NCI-H748 (cell line): ENCODE measurements at regions not wholly inside any gene's neighbourhood (a gene's known extent, or its start where the extent isn't known, plus 50 kb on each side); places are given as distances from the start of the nearest gene placed in this dataset.
A peak's percentile ranks its signal among the peaks of the same experiment; 100 is the strongest.

ENCODE experiments used
- DNase-seq: peaks from one replicate; lab custom pipeline; 2025; ENCODE audit not compliant: unreplicated experiment; lab: John Stamatoyannopoulos, UW

DNA sequence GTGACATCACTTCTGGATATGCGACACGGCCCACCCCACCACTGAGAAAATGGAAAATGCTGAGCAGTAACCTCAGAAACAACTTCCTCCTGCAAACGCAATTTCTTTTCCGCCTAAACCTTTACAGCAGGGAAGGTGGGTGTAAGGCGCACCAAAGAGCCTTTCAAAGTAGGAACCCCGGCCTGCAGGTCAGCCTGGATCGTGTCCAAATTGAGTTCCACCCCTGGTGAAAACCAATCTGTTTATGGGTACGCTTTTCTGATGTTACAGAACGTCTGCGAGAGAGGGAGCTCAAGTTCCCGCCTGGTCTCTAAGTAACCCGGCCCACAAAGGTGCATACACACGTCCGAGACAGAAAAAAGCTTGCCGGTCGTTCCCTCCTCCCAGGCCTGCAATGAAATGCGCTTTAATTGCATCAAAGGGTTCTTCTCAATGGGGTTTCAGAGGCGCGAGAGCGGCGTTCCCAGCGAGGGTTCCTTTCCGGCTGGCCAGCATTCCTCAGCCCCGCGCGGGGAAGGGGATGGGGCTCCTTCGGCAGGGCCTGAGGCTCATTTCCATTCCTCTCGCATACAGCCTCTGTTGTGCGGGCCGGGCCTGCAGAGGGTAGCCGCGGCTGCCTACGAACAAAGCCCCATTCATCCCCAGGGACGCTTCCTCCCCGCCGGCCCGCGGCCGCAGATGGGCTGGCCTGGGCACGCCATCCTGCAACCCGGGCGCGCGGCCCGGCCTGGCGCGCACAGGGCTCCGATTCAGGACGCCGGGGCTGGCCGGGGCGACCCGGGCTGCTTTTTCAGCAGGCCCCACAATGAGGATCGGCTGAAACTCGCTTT is 138.1 kb downstream of the TMCO5A start:
- DNase-seq, result peak; percentile 35

DNA sequence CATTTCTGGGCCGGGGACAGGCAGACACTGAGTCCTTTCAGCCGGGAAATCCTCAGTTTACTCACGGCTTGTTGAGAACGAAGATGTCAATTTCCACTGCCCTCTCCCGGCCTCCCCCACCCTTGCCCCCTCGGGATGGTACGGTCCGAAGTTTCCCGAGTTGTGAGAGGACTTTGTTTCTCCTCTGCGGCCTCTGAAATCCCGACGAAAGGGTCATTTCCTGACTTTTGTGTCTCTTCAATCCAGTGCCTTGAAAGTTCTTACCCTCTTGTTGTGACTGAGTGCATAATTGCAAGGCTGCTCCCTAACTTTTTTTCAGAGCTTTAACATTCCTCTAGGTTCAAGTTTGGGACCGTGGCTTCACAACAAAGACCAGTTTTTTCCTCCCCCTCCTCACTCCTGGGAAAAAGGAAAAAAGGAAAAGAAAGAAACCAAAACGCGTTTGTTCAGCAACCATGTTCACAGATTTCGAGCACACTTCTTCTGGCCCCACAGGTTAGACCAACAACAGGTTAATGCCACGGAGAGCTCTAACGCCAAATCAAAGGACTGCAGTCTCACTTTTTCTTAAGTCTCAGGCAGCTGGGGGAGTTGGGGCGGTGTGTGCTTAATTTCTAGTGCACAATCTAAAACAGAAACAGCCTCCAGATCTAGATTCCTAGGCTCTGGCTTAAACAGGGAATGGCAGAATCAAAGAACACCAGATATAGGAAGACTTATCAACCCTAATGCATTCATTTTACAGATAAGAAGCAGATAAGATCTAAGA is 138.9 kb downstream of the TMCO5A start:
- DNase-seq, result no peak

DNA sequence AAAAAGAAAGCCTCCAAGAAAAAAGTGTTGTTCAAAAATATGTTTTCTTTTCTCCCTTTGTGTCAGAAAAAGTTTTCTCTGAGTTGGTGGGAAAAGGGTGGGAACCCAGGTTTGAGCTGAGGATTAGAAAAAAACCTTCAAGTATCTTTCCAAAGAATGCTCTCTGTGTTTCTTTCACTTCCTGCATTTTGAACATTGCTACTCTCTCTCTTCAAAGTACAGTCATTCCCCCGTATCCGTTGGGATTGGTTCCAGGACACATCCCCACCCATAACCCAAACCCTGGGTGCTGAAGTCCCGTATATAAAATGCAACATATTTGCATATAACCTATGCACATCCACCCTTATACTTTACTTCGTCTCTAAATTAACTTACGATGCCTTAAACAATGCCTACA is 139.6 kb downstream of the TMCO5A start:
- no peak for DNase-seq

DNA sequence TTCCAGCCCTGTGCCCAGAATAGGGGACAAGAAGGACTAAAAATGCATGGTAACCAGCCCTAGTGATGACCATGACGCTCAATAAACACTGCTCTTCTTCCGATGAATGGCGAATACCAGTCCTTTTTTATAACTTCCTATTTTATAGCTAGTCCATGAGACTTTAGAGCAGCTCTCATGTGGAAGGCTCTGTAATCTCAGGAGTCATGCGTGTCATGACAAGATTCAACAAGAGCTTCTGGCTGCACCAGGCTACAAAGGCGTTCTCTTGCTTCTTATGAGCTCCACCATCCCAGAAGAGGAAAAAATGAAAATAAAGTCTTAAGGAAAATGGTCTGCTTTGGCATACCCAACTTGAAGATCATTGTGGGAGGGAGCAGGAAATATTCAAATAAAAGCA is 141.0 kb downstream of the TMCO5A start:
- DNase-seq, result no peak

DNA sequence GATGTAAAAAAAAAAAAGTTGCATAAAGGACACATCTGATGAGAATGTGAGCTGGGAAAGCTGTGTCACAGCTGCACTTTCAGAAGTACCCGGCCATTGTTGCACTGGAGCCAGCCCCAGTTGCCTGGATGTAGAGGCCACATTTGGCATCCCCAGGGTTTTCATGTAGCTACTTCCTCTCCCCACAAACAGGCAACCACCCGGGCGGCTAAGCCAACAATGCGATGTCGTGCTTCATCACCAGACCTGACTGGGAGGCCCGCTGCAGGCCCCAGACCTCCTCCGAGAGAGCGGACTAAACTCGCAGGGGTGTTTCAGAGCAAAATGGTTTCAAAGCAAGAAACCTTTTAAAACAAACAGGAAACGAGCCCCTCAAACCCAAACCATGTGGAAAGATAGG is 142.3 kb downstream of the TMCO5A start:
- no peak for DNase-seq

DNA sequence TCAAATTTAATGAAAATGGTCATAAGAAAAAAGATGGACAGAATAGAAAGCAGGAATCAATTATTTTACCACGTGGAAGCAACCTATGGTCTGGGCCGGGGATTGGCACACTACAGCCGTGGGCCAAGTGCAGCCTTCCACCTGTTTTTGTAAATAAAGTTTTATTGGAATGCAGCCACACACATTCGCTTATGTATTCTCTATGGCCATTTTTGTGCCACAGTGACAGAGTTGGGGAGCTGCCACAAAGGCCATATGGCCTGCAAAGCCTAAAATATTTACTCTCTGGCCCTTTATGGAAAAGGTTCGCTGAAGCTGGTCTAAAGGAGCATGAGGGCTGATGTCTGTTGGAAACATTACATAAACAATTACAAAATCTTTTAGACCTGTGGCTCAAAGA is 144.8 kb downstream of the TMCO5A start:
- no peak for DNase-seq

DNA sequence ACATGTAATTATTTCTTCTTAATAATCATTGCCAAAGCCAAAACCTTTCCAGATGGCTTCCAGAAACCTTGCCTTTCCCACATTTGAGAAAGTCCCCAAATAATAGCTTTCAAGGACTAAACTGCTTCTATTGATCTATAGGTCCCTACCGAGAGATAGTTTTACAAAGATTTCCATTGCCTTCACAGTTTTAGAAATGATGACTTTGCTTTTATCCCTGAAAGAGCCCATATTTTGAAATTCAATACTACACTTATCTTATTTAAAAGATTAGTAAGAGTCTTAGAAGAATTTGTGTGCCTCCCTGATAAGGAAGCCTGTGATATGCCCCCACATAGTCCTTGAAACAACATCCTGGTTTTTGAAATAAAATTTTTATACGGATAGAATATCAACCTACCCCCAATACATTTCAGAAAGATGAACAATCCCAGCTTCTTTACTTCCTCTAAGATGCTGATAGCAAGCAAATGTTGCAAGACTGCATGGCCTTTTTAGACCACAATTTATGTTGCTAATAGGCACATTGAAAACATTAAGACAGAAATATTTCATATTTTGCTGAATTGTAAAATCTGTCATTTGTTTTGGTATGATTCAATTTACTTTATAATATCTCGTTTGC is 146.3 kb downstream of the TMCO5A start:
- no peak for DNase-seq

DNA sequence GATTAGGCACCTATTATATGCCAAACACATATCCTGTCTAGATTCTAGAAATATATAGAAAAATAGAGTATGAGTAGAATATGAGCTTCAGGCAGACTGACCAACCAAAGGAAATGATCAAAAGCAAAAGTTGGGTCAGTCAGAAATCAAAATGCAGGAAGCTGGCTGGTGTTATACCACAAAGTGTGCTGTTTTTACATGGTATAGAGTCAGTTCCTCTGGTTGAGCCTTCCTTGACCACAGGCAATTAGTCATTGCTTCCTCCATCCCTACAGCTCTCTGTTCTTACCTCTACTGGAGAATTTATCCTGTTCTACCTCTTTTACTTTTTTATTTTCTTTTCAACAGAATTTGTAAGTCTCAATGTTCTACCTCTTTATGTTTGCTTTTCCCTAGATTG is 149.8 kb downstream of the TMCO5A start:
- DNase-seq, result no peak

DNA sequence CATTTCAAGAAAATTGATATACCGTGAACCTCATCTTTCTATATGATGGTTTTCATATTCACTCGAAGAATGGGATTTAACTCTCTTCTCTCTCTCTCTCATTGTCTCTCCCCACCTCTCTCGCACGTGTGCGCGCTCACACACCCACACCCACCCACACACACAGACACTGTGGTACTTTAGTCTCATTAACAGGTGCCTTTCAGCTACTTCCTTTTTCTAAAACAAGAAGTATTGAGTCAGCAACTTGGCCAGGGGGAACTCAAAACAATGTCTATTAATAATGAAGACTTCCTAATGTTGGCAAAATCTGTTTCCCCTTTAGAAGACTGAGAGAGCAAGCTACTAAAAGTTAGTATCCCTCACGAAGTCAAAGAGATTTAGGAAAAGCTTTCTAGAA is 150.7 kb downstream of the TMCO5A start:
- DNase-seq, result no peak

DNA sequence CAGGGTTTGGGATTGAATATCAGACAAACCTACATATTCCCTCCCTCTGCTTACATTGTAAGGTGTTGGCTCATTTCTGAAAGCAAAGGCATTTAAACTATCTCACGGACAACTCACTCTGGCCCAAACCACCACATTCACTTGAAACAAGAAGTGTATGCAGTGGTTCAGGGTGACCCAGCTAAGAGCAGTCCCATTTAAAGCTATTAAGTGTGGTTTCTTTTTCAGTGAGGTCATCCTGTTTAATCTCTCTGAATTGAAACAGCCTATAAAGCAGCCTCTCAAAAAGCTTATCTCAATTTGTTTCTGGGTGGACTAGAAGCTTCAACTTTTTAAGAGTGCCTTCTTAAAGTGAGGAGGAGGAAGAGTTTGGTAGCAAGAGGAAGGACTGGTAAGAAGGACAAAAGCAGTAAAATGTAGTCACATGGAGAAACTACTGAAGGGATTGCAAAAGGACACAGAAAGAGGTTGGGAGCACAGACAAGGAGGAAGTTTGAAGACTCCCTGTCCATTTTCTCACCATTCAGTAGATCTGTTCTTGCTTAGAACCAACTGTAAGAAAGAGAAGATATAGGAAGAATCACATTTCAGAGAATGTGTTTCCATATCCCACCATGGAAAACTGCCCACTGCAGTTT is 151.6 kb downstream of the TMCO5A start:
- DNase-seq, result no peak

DNA sequence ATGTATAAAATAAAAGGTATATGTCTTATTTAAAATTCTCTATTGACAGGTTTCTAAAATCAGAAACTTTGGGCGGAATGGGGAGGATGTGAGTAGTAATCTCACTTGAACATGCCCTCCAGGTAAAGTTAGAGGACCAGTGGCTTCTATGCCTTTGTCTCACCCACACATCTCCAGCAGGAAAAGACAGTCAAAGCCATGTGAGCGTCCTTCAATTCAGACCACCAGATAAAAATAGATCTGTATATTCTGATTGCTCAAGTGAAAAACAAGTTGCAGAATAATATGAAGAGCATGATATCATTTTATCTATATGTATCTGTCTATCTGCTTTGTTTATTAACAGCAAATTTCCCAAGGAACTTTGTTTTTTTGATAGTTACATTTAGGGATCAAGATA is 152.2 kb downstream of the TMCO5A start:
- DNase-seq, result no peak

DNA sequence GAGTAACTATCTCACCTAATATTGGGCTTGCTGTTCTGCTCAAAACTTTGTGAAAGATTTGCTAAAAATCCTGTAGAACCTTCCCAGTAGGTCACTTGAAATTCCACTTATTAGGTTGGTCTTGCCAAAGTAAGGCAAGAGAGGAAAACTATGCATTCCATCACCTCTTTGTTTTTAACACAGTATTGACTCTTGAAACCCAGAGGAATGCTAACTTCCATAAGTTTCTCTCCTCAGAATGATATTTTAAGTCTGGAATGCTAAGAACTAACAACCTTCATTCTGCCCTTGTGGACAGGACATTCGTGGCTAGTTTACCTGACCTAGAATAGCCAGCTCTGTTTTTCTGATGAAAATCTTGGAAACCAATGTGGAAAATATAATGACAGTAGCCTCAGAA is 154.5 kb downstream of the TMCO5A start:
- no peak for DNase-seq

DNA sequence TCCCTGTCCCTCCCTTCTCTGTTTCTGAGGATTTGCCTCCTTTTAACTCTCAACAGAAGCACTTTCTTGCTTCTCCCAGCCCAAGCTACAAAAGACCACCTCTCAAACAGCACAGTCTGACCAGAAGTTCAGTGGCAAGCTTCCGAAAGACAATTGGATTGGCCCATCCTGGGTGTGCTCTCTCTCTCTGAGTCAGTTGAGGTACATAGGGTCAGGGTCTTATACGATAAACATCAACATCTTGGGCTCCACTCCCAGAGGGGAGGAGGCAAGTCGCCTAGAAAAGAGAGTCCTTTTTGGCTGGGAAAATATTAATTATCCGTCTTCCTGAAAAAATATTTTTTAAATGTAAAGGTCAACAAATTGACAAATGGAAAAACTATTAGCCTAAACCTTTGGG is 155.8 kb downstream of the TMCO5A start:
- no peak for DNase-seq

DNA sequence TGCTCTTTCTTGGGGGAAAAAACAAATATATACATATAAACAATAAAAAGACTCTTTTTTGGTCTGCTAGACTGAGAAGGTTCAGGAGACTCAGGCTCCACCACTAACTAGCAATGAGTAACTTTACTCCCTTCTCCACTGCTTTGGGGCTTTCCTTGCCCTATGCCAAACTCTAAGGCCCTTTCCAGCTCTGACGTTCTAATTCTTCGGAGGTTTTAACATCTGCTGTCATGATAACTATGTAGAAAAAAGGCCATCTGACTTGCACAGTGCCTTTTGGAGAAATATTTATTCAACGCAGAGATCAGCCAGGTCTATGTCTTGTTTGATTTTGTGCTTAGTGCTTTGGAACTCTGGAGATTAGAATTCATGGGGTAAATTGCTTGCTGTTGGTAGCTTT is 156.2 kb downstream of the TMCO5A start:
- DNase-seq, result no peak

DNA sequence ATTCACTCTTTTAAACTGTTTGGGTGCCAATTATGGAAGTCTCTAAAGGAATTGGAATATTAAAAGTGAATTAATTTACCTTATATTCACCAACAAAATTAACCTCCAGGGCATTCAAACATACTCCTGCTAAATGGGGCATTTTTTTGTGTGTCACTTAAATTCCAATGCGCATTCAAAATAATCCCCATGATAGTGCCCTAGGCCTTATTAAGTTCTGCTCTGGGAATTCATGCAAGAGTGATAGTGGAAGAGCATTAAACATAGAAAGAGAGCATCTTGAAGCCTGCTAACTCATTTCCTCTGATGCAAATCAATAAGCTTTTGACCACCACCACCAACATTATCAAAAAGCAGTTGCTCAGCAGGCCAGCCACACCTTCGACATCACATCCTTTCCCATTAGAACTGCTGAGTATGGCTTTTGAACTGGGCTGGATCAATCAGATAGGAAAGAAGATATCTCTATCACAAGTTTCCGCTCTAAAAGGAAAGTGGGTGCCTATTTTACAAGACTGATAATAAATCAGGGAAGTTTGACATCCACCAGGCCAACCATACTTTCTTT is 156.7 kb downstream of the TMCO5A start:
- no peak for DNase-seq

DNA sequence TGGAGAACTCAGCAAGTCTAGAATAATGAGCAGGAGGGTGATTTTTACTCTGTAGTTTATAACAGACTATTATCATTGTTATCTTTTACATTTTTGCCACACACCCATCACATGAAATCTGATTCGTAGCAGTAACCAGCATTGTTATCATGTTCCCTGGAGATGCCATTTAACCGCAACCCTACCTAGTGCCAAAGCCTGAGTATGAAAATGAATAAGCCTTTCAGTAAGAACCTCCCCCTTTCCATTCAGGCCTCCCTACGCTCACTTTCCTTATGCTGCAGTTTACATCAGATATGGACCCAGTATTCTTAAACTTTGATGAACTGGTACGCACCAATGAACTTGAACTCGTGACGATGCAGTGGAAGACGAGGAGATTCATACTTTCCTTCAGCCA is 158.7 kb upstream of the SPRED1 start:
- no peak for DNase-seq

DNA sequence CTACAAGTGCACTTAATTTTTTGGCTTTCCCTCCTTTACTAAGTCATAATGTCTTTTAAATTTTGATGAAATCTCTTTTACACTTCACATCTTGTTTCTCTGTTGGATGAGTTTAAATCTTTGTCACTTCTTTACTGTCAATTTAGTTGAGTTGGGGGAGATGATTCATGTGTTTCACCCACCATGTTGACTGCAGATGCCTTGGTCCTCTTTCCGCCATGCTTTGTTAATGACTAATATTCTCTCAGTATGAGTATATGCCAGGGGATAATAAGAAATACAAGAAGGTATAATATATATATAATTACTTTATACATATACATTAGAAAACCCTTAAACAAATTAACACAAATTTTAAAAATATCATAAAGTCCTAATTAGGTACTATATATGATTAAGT is 149.7 kb upstream of the SPRED1 start:
- no peak for DNase-seq

DNA sequence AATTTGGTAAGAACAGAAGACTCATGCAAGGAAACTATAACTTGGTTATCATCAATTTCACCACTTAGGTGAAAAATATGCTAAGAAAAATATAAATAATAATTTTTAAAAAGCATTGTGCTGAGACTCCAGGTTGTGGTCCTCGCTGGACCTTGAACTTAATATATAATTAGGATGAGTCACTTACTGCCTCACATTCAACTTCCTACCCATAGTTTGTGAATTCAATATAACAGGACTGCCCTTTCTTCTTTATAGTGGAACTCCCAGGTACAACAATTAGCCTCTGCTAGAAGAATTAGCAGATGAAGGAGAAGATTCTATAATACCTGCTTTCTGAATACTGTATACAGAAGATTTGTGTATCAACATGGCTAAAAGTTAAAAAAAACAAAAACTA is 149.1 kb upstream of the SPRED1 start:
- no peak for DNase-seq

DNA sequence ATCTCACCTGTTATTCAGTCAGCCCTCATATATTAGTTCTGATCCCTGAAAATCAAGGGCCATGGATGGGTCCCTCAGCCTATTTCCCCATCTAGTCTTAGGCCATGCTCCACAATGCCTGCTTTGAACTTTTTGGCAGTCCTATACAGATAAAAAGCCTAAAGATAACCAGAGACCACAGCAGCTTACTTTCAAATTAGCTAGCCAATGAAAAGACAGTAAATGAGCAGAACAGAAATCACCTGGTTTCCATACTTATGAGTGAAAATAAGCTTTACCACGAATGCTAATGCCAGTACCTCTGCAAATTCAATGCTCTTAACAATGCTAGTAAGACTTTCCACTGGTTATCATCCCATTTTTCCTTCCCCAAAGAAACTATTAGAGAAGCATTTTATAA is 141.6 kb upstream of the SPRED1 start:
- DNase-seq, result no peak

DNA sequence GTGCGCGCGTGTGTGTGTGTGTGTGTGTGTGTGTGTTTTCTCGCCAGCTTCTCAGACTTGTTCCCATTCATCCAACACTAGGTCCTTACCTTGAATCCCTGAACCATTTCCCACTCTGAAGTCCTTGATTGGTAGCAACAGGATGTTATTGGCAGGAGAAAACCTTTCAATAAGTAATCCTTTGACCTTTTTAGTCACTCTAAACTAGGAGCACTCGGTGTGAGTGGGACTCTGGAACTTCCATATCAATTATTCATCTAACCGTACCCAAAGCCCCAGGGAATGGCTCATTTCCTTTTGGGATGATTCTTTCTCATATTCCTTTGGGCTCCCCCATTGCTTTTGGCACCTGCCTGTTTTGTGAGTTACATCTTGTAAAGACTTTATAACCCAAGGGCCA is 140.2 kb upstream of the SPRED1 start:
- DNase-seq, result no peak

DNA sequence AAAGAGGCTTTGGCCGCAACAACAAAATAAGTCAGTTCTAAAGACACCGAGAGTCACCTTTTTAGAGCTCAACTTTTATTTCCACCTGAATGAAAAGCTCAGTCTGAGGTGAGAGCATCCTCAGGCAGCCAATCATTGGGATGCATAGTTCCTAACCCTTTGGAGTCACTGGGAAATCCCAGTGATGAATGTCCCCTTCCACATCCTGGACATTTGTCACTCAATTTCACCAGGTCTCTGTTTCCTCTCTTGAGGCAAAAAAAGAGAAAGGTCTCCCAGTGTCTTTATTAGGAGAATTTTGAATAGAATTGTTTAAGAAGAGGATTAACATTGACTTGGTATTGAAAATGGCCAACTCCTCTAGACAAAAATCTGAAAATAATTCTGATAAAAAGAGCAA is 137.5 kb upstream of the SPRED1 start:
- DNase-seq, result no peak
